ENCODE measurements at regions not wholly inside any gene's neighbourhood (a gene's known extent, or its start where the extent isn't known, plus 50 kb on each side); places are given as distances from the start of the nearest gene placed in this dataset.
"Not testable (repeated sequence)": the region's sequence is repeated elsewhere in the genome, so short reads cannot be mapped to it uniquely, and the experiment has no call there.

- H3K27ac ChIP-seq; DNase-seq (ENCODE audit: low spot score); H3K4me3 ChIP-seq: not testable (repeated sequence)
Observed at GRCh38 chr14:19311023-19311422, 123.1 kb downstream of the POTEG start.

- not testable (repeated sequence) for H3K4me3 ChIP-seq; DNase-seq (ENCODE audit: low spot score); H3K27ac ChIP-seq
Observed at GRCh38 chr14:19330678-19331077, 103.5 kb downstream of the POTEG start.

GRCh38 chr14:19337232-19338059 is 96.7 kb downstream of the POTEG start:
- not testable (repeated sequence) for H3K4me3 ChIP-seq; H3K27ac ChIP-seq; DNase-seq (ENCODE audit: low spot score)

DNA sequence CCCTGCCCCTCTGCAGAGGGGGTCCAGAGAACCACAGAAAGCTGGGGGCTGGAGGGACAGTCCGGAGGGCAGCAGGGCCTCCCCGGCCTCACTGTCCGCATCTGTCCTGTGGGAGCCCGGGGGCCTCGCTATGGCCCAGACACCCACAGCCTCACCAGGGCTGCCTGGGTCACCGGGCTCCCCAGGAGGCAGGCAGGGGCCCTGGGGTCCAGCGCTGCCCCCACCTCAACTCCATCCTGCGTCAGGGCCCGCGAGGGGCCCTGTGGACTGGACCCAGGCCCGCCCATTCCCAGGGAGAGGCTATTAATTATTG is 96.1 kb downstream of the POTEG start:
- H3K4me3 ChIP-seq; H3K27ac ChIP-seq; DNase-seq (ENCODE audit: low spot score): not testable (repeated sequence)

DNA sequence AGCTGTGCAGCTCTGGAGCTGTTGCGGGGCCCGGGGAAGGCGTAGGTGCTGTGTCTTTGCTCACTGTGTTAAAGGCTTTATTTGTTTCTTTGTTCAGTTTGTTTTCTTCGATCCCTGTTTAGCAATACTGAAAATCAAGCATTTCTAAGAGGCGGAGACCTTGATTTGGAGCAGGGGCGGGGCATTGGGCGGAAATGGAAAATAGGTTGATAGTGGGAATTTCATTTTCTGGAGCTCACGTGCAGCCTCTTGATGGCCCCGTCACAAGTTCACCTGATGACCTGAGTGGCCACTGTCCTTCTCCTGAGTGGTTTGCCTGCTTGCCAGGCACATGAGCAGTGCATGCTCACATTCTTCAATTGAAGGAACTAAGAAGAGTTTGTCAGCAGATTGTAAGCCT is 93.2 kb downstream of the POTEG start:
- not testable (repeated sequence) for DNase-seq (ENCODE audit: low spot score); H3K27ac ChIP-seq; H3K4me3 ChIP-seq

DNA sequence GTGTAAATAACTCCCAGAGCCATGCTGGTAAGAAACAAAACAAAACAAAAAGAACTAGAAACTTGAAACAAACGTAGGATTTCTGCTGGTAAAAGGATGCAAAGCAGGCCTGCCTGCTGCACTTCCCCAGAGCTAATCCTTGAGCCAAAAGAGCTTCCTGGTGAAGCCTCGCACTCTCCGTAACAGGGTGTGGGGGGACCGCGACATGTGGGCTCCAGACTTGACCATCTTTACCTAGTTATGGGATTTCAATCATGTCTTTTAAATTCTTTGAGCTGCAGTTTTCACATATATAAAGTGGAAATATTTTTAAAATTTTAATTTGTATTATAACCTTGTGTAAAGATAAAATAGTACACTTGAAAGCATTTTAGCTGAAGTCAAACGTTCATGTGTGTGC is 92.5 kb downstream of the POTEG start:
- H3K4me3 ChIP-seq; DNase-seq (ENCODE audit: low spot score); H3K27ac ChIP-seq: not testable (repeated sequence)

DNA sequence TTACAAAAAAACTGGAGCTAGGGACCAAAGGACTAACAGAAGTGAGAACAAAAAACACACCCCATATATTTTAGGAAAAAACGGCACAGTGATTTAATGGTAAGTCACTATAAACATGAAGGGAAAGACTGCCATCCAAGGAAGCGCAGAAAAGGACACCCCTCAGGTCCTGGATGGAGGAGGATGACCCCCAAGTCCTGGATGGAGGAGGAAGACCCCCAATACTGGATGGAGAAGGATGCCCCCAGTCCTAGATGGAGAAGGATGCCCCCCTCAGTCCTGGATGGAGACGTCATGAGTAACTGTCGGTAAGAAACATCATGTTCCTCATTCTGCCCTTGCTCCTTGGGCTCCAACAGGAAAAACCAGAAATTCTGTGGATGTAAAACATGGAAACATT is 89.9 kb downstream of the POTEG start:
- not testable (repeated sequence) for H3K4me3 ChIP-seq; DNase-seq (ENCODE audit: low spot score); H3K27ac ChIP-seq

GRCh38 chr14:19344689-19345088 is 89.5 kb downstream of the POTEG start:
- H3K4me3 ChIP-seq; H3K27ac ChIP-seq; DNase-seq (ENCODE audit: low spot score): not testable (repeated sequence)

GRCh38 chr14:19345298-19345911 is 88.7 kb downstream of the POTEG start:
- not testable (repeated sequence) for H3K4me3 ChIP-seq; H3K27ac ChIP-seq; DNase-seq (ENCODE audit: low spot score)

GRCh38 chr14:19346074-19346480 is 88.1 kb downstream of the POTEG start:
- H3K27ac ChIP-seq; DNase-seq (ENCODE audit: low spot score); H3K4me3 ChIP-seq: not testable (repeated sequence)

DNA sequence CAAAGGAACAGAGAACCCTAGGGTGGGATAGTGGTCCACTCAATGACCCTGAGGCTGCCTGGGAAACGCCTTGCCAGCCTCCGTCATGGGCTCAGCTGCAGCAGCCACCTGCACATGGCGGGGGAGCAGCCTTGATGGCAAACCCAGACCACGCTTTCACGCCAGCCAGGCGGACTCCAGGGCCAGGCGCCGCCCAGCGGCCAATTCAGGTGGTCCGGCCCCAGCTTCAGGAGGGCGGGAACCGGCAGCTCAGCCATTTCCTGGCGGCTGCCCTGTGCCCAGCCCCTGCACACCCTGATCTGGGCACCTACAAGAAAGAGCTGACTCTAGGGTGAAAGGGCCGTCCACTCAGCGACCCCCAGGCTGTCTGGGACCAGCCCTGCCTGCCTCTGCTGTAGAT is 87.5 kb downstream of the POTEG start:
- H3K27ac ChIP-seq; H3K4me3 ChIP-seq; DNase-seq (ENCODE audit: low spot score): not testable (repeated sequence)

DNA sequence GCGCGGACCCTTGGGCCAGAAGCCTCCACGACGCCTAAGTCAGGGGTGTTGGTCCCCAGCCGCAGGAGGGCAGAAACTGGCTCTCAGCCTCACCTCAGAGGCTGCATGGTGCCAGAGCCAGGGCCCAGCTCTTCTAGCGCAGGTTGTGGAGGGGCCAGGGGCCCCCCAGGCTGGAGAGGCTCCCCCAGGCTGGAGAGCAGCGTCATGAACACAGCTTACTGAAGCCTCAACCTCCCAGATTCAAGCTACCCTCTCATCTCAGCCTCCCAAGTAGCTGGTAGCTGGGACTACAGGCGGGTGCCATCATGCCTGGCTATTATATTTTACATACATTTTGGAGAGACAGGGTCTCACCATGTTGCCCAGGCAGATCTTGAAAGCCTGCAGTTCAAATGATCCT is 87.0 kb downstream of the POTEG start:
- H3K27ac ChIP-seq; DNase-seq (ENCODE audit: low spot score); H3K4me3 ChIP-seq: not testable (repeated sequence)
